ENCODE measurements at regions not wholly inside any gene's neighbourhood (a gene's known extent, or its start where the extent isn't known, plus 50 kb on each side); places are given as distances from the start of the nearest gene placed in this dataset.

- no peak overlapping the region for H2AFZ ChIP-seq (ENCODE audit: low read depth, low read length)
- POLR2A ChIA-PET = no interaction called here
- WGBS (ENCODE audit: insufficient coverage, low coverage, missing lambda C conversion rate) = 0% methylated on average over 5 of the region's 5 CpGs
- no peaks in the 10 kb centered on the region for H3K79me2 ChIP-seq (ENCODE audit: control insufficient read depth, insufficient read depth, low read length)
- H3K9me3 ChIP-seq (replicated peaks; ENCODE audit: control insufficient read depth, insufficient read depth, low read depth, low read length) = no peaks in the 10 kb centered on the region
- no TSS peak for BruUV-seq (replicated peaks)
- no peak for ATAC-seq
- H3K9ac ChIP-seq (ENCODE audit: insufficient read depth in 1 of 2, low read depth in 2 of 2, low read length in 2 of 2) = no peak overlapping the region
- DNase-seq (ENCODE audit: extremely low read depth in 1 of 4, low spot score in 3 of 4) = no peak
- no peak overlapping the region for H3K4me2 ChIP-seq (ENCODE audit: insufficient read depth, low read length)
- TF ChIP-seq ATF3 (IDR thresholded peaks at IDR 0.05) = peak; percentile 36; the same call in 1 of the 2 replicates
- no peak for TF ChIP-seq ATF3 (CRISPR knock-in tag; conservative IDR thresholded peaks at IDR 0.05)
- TF ChIP-seq, protein P1, sequence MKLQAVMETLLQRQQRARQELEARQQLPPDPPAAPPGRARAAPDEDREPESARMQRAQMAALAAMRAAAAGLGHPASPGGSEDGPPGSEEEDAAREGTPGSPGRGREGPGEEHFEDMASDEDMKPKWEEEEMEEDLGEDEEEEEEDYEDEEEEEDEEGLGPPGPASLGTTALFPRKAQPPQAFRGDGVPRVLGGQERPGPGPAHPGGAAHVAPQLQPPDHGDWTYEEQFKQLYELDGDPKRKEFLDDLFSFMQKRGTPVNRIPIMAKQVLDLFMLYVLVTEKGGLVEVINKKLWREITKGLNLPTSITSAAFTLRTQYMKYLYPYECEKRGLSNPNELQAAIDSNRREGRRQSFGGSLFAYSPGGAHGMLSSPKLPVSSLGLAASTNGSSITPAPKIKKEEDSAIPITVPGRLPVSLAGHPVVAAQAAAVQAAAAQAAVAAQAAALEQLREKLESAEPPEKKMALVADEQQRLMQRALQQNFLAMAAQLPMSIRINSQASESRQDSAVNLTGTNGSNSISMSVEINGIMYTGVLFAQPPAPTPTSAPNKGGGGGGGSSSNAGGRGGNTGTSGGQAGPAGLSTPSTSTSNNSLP (IDR thresholded peaks at IDR 0.05; ENCODE audit: borderline replicate concordance, low read depth, low read length) = no peak
- no peaks in the 10 kb centered on the region for H3K9me1 ChIP-seq (ENCODE audit: control insufficient read depth, insufficient read depth, low read length)
- no peak for FAIRE-seq
- no peak overlapping the region for H3K27ac ChIP-seq (ENCODE audit: extremely low read depth, low read depth, low read length)
- H3K36me3 ChIP-seq (ENCODE audit: control insufficient read depth, insufficient read depth, low read length) = no peaks in the 10 kb centered on the region
- H3K27me3 ChIP-seq (ENCODE audit: control insufficient read depth in 2 of 2, insufficient read depth in 2 of 2, low read length in 2 of 2) = no peaks in the 10 kb centered on the region
- H3K4me1 ChIP-seq (replicated peaks in 1 of 2; ENCODE audit: control insufficient read depth in 2 of 2, insufficient read depth in 2 of 2, low read length in 2 of 2) = no peaks in the 10 kb centered on the region
- CTCF ChIA-PET (ENCODE audit: low intra/inter-chr PET ratio) = no interaction called here
- in situ Hi-C loops (cut with MboI) = no loop called here
- intact Hi-C loops (cut with micrococcal nuclease) = no loop called here
- H4K20me1 ChIP-seq (replicated peaks; ENCODE audit: control insufficient read depth, insufficient read depth, low read length) = no peaks in the 10 kb centered on the region
- H3K4me3 ChIP-seq = no peak overlapping the region
Observed at GRCh38 chr5:155908543-155908942, 418.4 kb upstream of the SGCD start.

DNA sequence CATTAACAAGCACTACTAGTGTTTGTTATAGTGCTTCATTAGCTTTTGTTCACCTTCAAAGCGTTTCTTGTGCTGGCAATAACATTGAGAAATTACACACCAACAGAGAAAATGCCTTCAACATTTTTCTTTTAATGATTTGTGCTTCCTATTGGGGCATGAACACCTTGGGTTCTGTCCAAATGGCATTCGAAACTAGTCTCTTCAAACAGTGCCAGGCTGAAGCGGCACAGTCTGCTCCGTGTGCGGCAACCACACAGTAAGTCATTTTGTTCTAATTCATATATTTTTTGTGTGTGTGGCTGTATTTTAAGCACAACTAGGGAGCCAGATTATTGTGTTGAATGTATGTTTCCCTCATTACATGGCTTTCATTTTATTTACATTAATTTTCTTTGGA is 414.7 kb upstream of the SGCD start:
- DNase-seq (ENCODE audit: extremely low read depth in 1 of 4, low spot score in 3 of 4) (no peak), FAIRE-seq (no peak), ATAC-seq (no peak)
- Histone ChIP-seq H3K4me3 (no peak overlapping the region), H3K79me2 (ENCODE audit: control insufficient read depth, insufficient read depth, low read length) (no peaks in the 10 kb centered on the region), H3K27ac (ENCODE audit: extremely low read depth, low read depth, low read length) (no peak overlapping the region), H2AFZ (ENCODE audit: low read depth, low read length) (no peak overlapping the region), H3K4me2 (ENCODE audit: insufficient read depth, low read length) (no peak overlapping the region), H3K9ac (ENCODE audit: insufficient read depth in 1 of 2, low read depth in 2 of 2, low read length in 2 of 2) (no peak overlapping the region), H3K27me3 (ENCODE audit: control insufficient read depth in 2 of 2, insufficient read depth in 2 of 2, low read length in 2 of 2) (no peaks in the 10 kb centered on the region), H3K36me3 (ENCODE audit: control insufficient read depth, insufficient read depth, low read length) (no peaks in the 10 kb centered on the region), H3K4me1 (replicated peaks in 1 of 2; ENCODE audit: control insufficient read depth in 2 of 2, insufficient read depth in 2 of 2, low read length in 2 of 2) (no peaks in the 10 kb centered on the region), H3K9me3 (replicated peaks; ENCODE audit: control insufficient read depth, insufficient read depth, low read depth, low read length) (no peaks in the 10 kb centered on the region), H3K9me1 (ENCODE audit: control insufficient read depth, insufficient read depth, low read length) (no peaks in the 10 kb centered on the region), H4K20me1 (replicated peaks; ENCODE audit: control insufficient read depth, insufficient read depth, low read length) (no peaks in the 10 kb centered on the region)
- 1% methylated on average over 5 of the region's 5 CpGs for WGBS (ENCODE audit: insufficient coverage, low coverage, missing lambda C conversion rate)
- intact Hi-C loops (cut with micrococcal nuclease) (no loop called here), in situ Hi-C loops (cut with MboI) (no loop called here)
- BruUV-seq (replicated peaks) = no TSS peak
- TF ChIP-seq CREB1 (IDR thresholded peaks at IDR 0.05) = no peak
- TF ChIP-seq CREB1 (CRISPR knock-in tag; IDR thresholded peaks at IDR 0.05) = no peak
- TF ChIP-seq RB1 (IDR thresholded peaks at IDR 0.05; ENCODE audit: low read depth) = no peak
- no peak for TF ChIP-seq ERF (CRISPR knock-in tag; IDR thresholded peaks at IDR 0.05)
- TF ChIP-seq ZBTB17 (CRISPR knock-in tag; IDR thresholded peaks at IDR 0.05) = no peak
- no peak for TF ChIP-seq BMI1 (IDR thresholded peaks at IDR 0.05; ENCODE audit: low read length)
- TF ChIP-seq KLF10 (CRISPR knock-in tag; IDR thresholded peaks at IDR 0.05) = no peak
- no peak for TF ChIP-seq E2F3 (CRISPR knock-in tag; IDR thresholded peaks at IDR 0.05)
- no peak for TF ChIP-seq NR1H2 (CRISPR knock-in tag; IDR thresholded peaks at IDR 0.05)
- TF ChIP-seq, protein P2, sequence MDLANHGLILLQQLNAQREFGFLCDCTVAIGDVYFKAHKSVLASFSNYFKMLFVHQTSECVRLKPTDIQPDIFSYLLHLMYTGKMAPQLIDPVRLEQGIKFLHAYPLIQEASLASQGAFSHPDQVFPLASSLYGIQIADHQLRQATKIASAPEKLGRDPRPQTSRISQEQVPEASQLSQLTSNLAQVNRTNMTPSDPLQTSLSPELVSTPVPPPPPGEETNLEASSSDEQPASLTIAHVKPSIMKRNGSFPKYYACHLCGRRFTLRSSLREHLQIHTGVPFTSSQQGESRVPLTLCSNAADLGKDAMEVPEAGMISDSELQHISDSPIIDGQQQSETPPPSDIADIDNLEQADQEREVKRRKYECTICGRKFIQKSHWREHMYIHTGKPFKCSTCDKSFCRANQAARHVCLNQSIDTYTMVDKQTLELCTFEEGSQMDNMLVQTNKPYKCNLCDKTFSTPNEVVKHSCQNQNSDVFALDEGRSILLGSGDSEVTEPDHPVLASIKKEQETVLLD (IDR thresholded peaks at IDR 0.05) = no peak
- no peak for TF ChIP-seq ZZZ3 (IDR thresholded peaks at IDR 0.05)
- ChIA-PET CTCF (ENCODE audit: low intra/inter-chr PET ratio) (no interaction called here), POLR2A (no interaction called here)
